ENCODE measurements at regions not wholly inside any gene's neighbourhood (a gene's known extent, or its start where the extent isn't known, plus 50 kb on each side); places are given as distances from the start of the nearest gene placed in this dataset.

GRCh38 chr3:170739410-170739809 is 130.6 kb downstream of the RPL22L1 start:
- DNase-seq (ENCODE audit: missing footprints) (no peak), ATAC-seq (no peak)
- intact Hi-C loops (cut with DNase I) = no loop called here

DNA sequence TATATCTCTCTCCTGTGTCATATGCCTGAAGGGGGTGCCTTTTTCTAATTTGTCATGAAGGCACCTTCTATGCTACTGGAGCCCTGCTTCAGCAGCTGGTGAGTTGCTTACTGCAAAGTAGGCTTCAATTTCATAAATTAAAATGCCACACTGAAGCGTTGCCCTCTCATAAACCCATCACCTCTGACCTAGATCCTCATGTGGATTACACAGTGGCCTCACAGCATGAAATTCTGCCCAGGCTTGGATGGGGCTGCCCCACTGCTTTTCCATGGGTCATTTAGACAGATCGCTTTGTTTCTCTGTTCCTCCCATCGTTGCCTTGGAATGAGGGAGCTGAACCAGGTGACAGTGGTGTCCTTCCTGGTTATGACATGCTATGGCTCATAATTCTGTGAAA is 131.2 kb downstream of the RPL22L1 start:
- DNase-seq (ENCODE audit: missing footprints) = no peak
- intact Hi-C loops (cut with DNase I) = no loop called here
- no peak for ATAC-seq

DNA sequence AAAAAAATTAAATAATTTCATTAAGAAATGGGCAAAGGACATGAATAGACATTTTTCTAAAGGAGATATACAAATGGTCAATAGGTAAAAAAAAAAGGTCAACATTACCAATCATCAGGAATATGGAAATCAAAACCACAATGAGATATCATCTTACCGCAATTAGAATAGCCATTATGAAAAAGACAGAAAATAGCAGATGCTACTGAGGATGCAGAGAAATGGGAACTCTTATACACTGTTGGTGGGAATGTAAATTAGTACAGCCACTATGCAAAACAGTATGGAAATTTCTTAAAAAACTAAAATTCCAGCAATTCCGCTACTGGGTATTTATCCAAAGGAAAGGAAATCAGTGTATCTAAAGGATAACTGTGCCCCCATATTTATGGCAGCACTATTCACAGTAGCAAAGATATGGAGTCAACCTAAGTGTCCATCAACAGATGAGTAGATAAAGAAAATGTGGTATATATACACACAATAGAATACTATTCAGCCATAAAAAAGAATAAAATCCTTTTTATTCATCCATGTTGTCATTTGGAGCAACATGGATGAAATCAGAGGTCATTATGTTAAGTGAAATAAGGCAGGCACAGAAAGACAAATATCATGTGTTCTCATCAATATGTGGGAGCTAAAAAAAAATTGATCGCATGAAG is 132.4 kb downstream of the RPL22L1 start:
- no peak for ATAC-seq
- intact Hi-C loops (cut with DNase I) = no loop called here
- DNase-seq (ENCODE audit: missing footprints) = no peak

GRCh38 chr3:170735821-170736220 is 134.2 kb downstream of the RPL22L1 start:
- intact Hi-C loops (cut with DNase I) = no loop called here
- DNase-seq (ENCODE audit: missing footprints) = no peak
- no peak for ATAC-seq

DNA sequence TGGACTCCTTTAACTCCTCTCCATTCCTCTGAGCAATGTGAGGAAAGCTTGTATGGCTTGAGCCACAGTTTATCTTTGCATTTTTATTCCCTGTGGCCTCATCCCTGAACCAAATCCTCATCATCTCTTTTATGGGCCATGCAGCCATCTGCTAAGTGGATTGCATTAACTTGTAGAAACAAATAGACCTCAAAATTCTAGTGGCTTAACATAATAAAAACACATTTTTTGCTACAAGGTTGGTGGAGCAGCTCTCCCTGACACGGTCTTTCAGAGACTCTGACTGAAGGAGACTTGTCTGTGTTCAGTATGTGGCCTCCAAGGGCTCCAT is 135.3 kb downstream of the RPL22L1 start:
- intact Hi-C loops (cut with DNase I) = no loop called here
- ATAC-seq = no peak
- no peak for DNase-seq (ENCODE audit: missing footprints)

GRCh38 chr3:170734043-170734734 is 135.8 kb downstream of the RPL22L1 start:
- ATAC-seq (no peak), DNase-seq (ENCODE audit: missing footprints) (no peak)
- intact Hi-C loops (cut with DNase I) = no loop called here

- intact Hi-C loops (cut with DNase I) = no loop called here
- ATAC-seq (no peak), DNase-seq (ENCODE audit: missing footprints) (no peak)
These were observed 137.2 kb downstream of the RPL22L1 start for GRCh38 chr3:170732660-170733245.

DNA sequence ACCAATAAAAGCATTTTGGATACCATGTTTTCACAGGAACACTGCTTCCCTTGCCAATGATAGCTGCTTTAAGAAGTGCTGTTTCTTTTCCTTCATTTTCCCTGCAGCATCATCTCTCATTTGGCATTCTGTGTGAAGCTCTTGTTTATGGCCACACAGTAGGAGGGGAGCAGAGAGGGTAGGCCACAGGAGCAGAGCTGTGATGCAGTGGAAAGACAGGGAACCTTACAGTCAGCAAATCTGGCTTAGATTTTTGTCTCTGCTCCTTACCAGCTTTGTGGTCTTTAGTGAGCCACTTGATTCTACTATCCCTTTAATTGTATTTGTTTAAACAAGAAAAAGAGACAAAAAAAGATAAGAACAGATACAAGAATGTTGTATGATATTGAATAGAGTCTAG is 138.7 kb downstream of the RPL22L1 start:
- no peak for ATAC-seq

GRCh38 chr3:170730071-170730812 is 139.8 kb downstream of the RPL22L1 start:
- no peak for ATAC-seq
- intact Hi-C loops (cut with DNase I) = no loop called here
- no peak for DNase-seq (ENCODE audit: missing footprints)

More for the DNA sequence above, 138.7 kb downstream of the RPL22L1 start:
- intact Hi-C loops (cut with DNase I) = no loop called here
- no peak for DNase-seq (ENCODE audit: missing footprints)

- DNase-seq (ENCODE audit: missing footprints) = no peak
- intact Hi-C loops (cut with DNase I) = no loop called here
- ATAC-seq = no peak
These were observed 141.8 kb downstream of the RPL22L1 start for GRCh38 chr3:170728181-170728580.

DNA sequence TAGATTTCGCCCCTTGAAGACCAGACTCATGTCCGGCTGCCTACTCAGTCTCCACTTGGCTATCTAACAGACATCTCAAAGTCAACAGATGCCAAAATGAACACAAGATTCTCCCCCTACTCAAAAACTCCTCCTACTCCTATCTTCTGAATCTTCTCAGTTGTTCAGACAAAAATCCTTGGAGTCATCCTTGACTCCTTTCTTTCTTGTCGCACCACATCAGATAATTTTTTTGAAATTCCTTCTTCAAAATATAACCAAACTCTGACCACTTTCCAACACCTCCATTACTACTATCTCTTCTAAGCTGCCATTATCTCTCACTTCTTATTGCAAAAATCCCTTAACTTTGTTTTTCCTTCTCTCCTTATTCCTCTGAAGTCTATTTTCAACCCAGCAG is 141.9 kb upstream of the SLC7A14 start:
- ATAC-seq = no peak
- intact Hi-C loops (cut with DNase I) = no loop called here
- no peak for DNase-seq (ENCODE audit: missing footprints)

DNA sequence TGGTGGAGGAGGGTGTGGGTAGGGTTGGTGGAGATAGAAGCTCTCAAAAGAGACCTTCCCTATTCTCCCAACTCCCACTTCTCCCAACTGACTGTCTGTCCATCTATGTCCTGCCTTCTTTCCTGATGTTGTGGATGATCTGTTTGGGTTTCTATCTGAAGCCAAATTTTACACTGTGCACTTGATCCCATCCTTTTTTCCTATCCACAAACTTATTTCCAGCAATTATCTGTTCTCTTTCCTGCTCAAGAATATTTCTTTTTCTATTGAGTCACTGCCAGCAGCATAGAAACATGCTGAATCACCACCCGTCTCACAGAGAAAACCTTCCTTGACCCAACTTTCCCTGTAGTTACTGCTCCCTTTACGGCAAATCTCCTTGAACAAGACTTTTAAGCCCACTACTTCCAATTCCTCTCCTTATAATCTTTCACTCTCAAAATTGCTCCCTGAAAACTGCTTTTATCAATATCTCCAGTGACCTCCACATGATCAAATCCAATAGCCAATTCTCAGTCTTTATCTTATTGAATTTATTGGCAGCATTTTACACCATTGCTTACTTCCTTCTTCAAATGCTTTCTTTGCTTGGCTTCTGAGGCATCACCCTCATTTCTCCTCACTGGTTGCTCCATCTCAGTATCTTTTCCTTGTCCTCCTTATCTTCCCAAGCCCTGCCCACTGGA is 141.2 kb upstream of the SLC7A14 start:
- intact Hi-C loops (cut with DNase I) = no loop called here
- no peak for DNase-seq (ENCODE audit: missing footprints)
- ATAC-seq = no peak

GRCh38 chr3:170725285-170725731 is 139.4 kb upstream of the SLC7A14 start:
- DNase-seq (ENCODE audit: missing footprints) (no peak), ATAC-seq (peak; percentile 64)
- intact Hi-C loops (cut with DNase I) = no loop called here

GRCh38 chr3:170724599-170725280 is 138.9 kb upstream of the SLC7A14 start:
- ATAC-seq (peak; percentile 56), DNase-seq (ENCODE audit: missing footprints) (no peak)
- intact Hi-C loops (cut with DNase I) = no loop called here

DNA sequence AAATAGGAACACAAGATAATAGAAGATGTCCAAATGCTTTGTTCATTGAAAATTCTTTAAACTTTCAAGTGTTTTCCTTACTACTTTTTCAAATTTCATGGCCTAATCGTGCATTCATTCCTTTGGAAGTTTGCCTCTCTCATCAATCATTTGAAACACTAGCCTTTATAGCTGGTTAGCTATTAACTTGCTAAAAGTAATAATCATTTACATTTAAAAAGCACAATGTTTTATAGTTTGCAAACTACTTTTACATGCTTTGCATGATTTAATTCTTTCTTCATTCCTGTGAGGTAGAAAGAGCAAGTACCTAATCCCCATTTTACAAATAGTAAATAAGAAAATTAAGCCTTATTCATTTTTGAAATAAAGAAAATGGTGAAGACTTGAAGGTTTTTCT is 137.4 kb upstream of the SLC7A14 start:
- intact Hi-C loops (cut with DNase I) = no loop called here
- no peak for DNase-seq (ENCODE audit: missing footprints)
- ATAC-seq = no peak

DNA sequence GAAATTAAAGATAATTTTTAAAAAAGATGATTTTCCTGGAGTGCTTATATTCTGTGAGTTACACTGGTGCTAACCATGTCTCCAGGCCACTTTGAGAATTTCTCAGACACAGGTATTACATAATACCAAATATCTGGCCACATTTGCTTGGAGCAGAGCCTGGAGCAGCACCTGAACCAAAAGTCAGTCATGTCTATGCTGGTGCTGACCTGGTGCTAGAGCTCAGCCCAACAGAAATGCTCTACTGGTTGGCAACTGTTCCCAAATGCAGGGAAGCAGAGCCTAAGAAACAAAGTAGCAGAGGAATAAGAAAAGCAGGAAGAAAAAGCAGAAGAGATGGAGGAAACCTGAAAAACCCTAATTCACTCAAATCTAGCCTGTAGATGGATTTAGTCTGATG is 135.7 kb upstream of the SLC7A14 start:
- DNase-seq (ENCODE audit: missing footprints) (no peak), ATAC-seq (no peak)
- intact Hi-C loops (cut with DNase I) = no loop called here

DNA sequence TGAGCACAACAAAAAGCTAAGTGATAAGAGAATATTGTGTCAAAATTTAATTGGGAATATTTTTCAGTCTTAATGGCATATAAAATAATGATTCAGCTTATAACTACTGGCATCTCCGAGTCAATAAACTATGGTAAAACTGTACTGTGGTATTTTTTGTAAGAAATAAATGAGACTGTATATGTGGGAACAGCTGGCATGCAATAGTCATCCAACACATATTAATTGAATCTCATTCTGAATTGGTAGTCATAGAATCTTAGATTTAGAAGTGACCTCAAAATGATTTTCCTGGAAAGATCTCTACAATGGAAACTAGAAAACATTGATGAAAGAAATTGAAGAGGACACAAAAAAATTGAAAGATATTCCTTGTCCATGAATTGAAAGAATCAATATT is 133.4 kb upstream of the SLC7A14 start:
- intact Hi-C loops (cut with DNase I) = no loop called here
- ATAC-seq = no peak

DNA sequence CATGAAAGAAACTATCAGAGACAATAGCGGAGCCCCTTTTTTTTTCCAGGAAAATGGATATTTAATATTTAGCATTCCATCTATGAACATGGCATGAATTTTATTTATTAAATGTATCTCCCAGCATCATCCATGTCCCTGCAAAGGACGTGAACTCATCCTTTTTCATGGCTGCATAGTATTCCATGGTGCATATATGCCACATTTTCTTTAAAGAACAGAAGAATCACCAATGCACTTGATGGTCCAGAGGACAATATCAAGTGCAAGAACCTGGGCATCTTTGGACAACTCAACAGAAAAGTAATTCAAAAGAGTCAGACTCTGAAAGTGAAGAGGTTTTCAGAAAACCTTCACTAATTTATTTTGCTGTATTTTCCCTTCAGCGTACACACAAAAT is 133.0 kb upstream of the SLC7A14 start:
- DNase-seq (ENCODE audit: missing footprints) = no peak
- intact Hi-C loops (cut with DNase I) = no loop called here
- no peak for ATAC-seq

More for the DNA sequence above, 133.4 kb upstream of the SLC7A14 start:
- DNase-seq (ENCODE audit: missing footprints) = no peak
